Stimulated activated CD8-positive, alpha-beta memory T cell treated with anti-CD3 and anti-CD28 coated beads, Interleukin-7, amount 100 ng/mL, for 48 hours (primary cell): ENCODE measurements at regions not wholly inside any gene's neighbourhood (a gene's known extent, or its start where the extent isn't known, plus 50 kb on each side); places are given as distances from the start of the nearest gene placed in this dataset.
"Not testable (repeated sequence)": the region's sequence is repeated elsewhere in the genome, so short reads cannot be mapped to it uniquely, and the experiment has no call there.

Source experiments
- DNase-seq, 2 donors: peaks; one replicate each; pipeline ENCODE4 v3.0.0-alpha.2; 2020; ENCODE audit warnings: low read depth in 1 of 2; ENCODE audit errors: extremely low read depth in 1 of 2

- no peak for DNase-seq
Measured at GRCh38 chr2:34785206-34785785, 1186.2 kb upstream of the FAM98A start.

GRCh38 chr2:34784701-34785100, 1185.6 kb upstream of the FAM98A start:
- DNase-seq = no peak

- DNase-seq = not testable (repeated sequence)
Measured at GRCh38 chr2:34750742-34751141, 1151.6 kb upstream of the FAM98A start.

GRCh38 chr2:34747643-34748042, 1148.5 kb upstream of the FAM98A start:
- no peak for DNase-seq

GRCh38 chr2:34738691-34739090, 1139.6 kb upstream of the FAM98A start:
- no peak for DNase-seq

- DNase-seq = no peak
Measured at GRCh38 chr2:34737146-34737545, 1138.0 kb upstream of the FAM98A start.

- no peak for DNase-seq
Measured at GRCh38 chr2:34736482-34736881, 1137.4 kb upstream of the FAM98A start.

GRCh38 chr2:34734662-34735061, 1135.6 kb upstream of the FAM98A start:
- no peak for DNase-seq

- DNase-seq = no peak
Measured at GRCh38 chr2:34734042-34734441, 1134.9 kb upstream of the FAM98A start.

- DNase-seq = no peak
Measured at GRCh38 chr2:34731292-34731691, 1132.2 kb upstream of the FAM98A start.

- DNase-seq = no peak
Measured at GRCh38 chr2:34729845-34730244, 1130.7 kb upstream of the FAM98A start.

- DNase-seq = no peak
Measured at GRCh38 chr2:34724107-34724506, 1125.0 kb upstream of the FAM98A start.

- no peak for DNase-seq
Measured at GRCh38 chr2:34723683-34724082, 1124.6 kb upstream of the FAM98A start.

- DNase-seq = no peak
Measured at GRCh38 chr2:34719206-34719605, 1120.1 kb upstream of the FAM98A start.

GRCh38 chr2:34705551-34706247, 1106.6 kb upstream of the FAM98A start:
- no peak for DNase-seq

- no peak for DNase-seq
Measured at GRCh38 chr2:34703292-34703691, 1104.2 kb upstream of the FAM98A start.

GRCh38 chr2:34702391-34702790, 1103.3 kb upstream of the FAM98A start:
- DNase-seq = not testable (repeated sequence)

GRCh38 chr2:34677591-34677990, 1078.5 kb upstream of the FAM98A start:
- DNase-seq = not testable (repeated sequence)

- DNase-seq = not testable (repeated sequence)
Measured at GRCh38 chr2:34677119-34677531, 1078.0 kb upstream of the FAM98A start.

GRCh38 chr2:34670482-34670881, 1071.4 kb upstream of the FAM98A start:
- no peak for DNase-seq

- no peak for DNase-seq
Measured at GRCh38 chr2:34666821-34667220, 1067.7 kb upstream of the FAM98A start.

GRCh38 chr2:34664266-34664665, 1065.2 kb upstream of the FAM98A start:
- DNase-seq = no peak

GRCh38 chr2:34663314-34663713, 1064.2 kb upstream of the FAM98A start:
- DNase-seq = no peak
